Rectal smooth muscle tissue (tissue), 1 donor: ENCODE measurements at regions not wholly inside any gene's neighbourhood (a gene's known extent, or its start where the extent isn't known, plus 50 kb on each side); places are given as distances from the start of the nearest gene placed in this dataset.
"Not testable (repeated sequence)": the region's sequence is repeated elsewhere in the genome, so short reads cannot be mapped to it uniquely, and the experiment has no call there.

Source experiments
- H3K27ac ChIP-seq: one replicate; pipeline ENCODE4 v1.7.0; 2013; ENCODE audit warnings: low read depth, low read length, inconsistent platforms
- H3K27me3 ChIP-seq: one replicate; pipeline ENCODE4 v1.7.0; 2013; ENCODE audit warnings: low read length; ENCODE audit not compliant: control insufficient read depth, insufficient read depth
- H3K36me3 ChIP-seq: one replicate; pipeline ENCODE4 v1.7.0; 2013; ENCODE audit warnings: low read length; ENCODE audit not compliant: control insufficient read depth, insufficient read depth
- H3K4me1 ChIP-seq: one replicate; pipeline ENCODE4 v1.7.0; 2013; ENCODE audit warnings: low read length; ENCODE audit not compliant: control insufficient read depth, insufficient read depth
- H3K4me3 ChIP-seq: one replicate; pipeline ENCODE4 v1.7.0; 2013; ENCODE audit warnings: low read length
- H3K9ac ChIP-seq: one replicate; pipeline ENCODE4 v1.7.0; 2013; ENCODE audit warnings: low read length

DNA sequence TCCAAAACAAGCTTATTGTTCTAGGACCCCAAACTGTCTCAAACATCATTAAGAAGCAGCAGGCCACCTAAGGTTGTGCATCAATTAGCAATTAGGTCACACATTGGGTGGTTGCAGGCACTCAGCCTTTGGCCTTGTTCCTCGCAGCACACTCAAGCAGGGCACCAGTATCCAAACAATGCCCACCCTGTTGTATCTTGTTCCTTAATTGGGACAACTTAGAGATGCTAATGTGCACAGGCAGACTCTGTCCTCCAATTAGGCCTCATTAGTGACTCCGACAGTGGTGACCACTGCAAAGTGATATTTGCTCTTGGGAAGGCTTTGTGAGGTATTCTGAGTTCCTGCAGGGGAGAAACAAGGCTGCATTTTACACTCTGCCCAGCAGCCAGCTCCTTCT, 515.1 kb upstream of the PTBP2 start:
- H3K4me1 ChIP-seq, result no peaks in the 10 kb centered on the region
- H3K36me3 ChIP-seq, result no peaks in the 10 kb centered on the region
- H3K27ac ChIP-seq, result no peak overlapping the region
- no peak overlapping the region for H3K9ac ChIP-seq
- no peaks in the 10 kb centered on the region for H3K27me3 ChIP-seq
- no peak overlapping the region for H3K4me3 ChIP-seq

DNA sequence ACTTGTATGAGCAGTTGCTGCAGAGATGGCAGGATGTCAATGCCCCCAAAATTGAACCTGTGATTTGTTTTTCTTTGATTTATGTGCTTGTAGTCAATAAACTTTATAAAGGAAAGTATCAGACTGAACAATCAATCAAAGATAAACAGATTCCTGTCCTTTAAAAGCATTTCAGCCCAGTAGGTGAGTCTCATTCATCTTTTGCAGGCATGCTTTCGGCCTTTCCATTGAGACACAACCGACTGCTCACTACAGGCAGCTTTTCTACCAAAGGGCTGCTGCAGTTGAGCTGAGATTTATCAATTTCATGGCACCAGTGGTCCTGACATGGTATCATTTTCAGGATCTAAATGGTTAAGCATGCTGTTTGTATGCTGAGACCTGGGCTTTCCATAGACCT, 513.6 kb upstream of the PTBP2 start:
- Histone ChIP-seq H3K4me1 (no peaks in the 10 kb centered on the region), H3K36me3 (no peaks in the 10 kb centered on the region), H3K27me3 (no peaks in the 10 kb centered on the region), H3K9ac (no peak overlapping the region), H3K27ac (no peak overlapping the region), H3K4me3 (no peak overlapping the region)

DNA sequence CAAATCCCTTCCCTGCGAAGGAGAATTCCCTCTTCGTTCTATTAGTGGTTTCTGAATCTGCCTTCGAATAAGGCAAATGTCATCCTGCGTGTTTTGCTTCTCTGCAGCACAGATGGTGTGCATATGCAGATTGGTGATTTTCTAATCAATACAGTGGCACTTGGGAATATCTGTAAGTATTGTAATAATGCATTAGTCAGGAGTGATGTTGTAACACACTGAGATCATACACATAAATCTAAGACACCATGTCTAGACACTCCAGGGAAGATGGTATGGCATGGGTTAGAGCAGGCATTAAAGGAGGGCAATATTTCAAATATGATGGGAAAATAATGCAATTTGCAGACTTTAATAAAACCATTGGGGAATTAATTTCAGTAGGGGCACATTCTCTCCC, 513.2 kb upstream of the PTBP2 start:
- no peak overlapping the region for H3K9ac ChIP-seq

DNA sequence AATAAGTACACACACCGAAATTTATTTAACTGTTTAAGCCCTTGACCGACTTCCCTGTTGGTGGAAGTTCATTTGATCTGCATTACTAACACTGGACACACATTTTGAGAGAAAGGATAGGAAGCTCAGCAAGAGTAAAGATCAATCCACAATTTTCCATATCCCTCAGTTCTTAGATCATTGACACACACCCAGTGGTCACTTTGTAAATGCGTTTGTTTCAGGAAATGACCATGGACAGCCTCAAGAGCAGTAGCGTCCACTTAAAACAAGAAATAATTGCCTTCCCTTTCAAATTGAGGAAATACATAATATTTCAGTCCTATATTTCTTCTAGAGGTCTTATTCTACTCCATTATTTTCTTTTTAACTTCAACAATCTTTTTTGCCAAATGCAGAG, 511.5 kb upstream of the PTBP2 start:
- Histone ChIP-seq H3K27me3 (no peaks in the 10 kb centered on the region), H3K9ac (no peak overlapping the region), H3K36me3 (no peaks in the 10 kb centered on the region), H3K27ac (no peak overlapping the region), H3K4me3 (no peak overlapping the region), H3K4me1 (no peaks in the 10 kb centered on the region)

More for the DNA sequence above, 513.2 kb upstream of the PTBP2 start:
- no peaks in the 10 kb centered on the region for H3K4me1 ChIP-seq
- no peaks in the 10 kb centered on the region for H3K36me3 ChIP-seq
- no peaks in the 10 kb centered on the region for H3K27me3 ChIP-seq
- H3K4me3 ChIP-seq, result no peak overlapping the region
- no peak overlapping the region for H3K27ac ChIP-seq

DNA sequence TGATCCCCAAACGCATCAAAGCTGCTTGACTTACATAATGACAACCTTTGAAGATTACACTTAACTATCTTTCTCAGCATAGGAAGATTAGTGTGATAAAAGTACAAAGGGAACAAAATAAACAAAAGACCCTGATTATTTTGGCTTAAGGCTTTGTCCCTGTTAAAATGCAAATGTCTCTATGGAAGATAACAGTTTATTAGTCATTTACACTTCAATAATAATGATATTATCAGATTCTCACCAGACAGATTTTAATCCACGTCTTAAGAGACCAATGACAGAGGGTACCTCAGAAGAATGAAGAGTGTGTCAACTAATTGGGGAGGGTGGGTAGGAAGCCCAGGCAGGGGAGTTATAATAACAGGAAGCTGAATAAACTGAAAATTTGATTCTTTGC, 510.4 kb upstream of the PTBP2 start:
- H3K4me1 ChIP-seq, result no peaks in the 10 kb centered on the region
- no peaks in the 10 kb centered on the region for H3K36me3 ChIP-seq
- H3K27me3 ChIP-seq, result no peaks in the 10 kb centered on the region
- no peak overlapping the region for H3K9ac ChIP-seq
- H3K27ac ChIP-seq, result no peak overlapping the region
- H3K4me3 ChIP-seq, result no peak overlapping the region

DNA sequence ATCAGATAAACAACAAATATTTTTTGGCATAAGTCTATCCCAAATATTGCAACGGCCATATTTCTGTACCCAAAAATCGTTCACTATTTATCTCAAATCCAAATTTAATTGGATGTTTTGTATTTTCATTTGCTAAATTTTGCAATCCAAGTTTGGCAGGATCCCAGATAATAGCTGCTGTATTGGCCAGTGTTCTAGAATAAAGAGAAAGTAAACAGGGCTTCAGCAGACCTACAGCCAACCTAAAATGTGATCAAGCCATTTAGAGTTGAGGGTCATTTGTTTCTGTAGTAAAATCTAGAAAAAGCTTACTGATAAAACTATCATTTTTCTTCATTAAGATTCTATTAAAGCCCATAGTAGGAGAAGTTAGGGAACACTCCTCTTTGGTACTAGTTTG, 506.6 kb upstream of the PTBP2 start:
- Histone ChIP-seq H3K9ac (no peak overlapping the region), H3K27ac (no peak overlapping the region), H3K4me3 (no peak overlapping the region), H3K36me3 (no peaks in the 10 kb centered on the region), H3K27me3 (no peaks in the 10 kb centered on the region), H3K4me1 (no peaks in the 10 kb centered on the region)

DNA sequence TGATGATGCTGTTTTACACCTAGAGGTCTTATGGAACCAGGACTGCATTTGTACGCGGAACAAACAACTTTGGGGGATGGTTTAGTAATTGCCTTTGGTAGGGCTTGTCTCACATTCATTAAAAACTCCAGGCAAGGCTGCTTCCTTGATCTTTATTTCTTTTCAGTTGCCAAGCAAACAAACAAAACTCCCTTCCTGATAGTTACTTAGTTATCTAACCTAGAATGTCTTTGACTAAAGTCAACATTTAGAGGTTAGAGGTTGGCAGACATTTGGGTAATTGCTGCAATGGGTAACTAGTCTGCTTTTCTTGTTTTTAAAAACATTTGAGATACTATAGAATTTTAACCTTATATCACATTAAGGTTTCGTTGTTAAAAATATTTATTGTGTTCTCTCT, 500.9 kb upstream of the PTBP2 start:
- Histone ChIP-seq H3K36me3 (no peaks in the 10 kb centered on the region), H3K4me3 (no peak overlapping the region), H3K9ac (no peak overlapping the region), H3K4me1 (no peaks in the 10 kb centered on the region), H3K27me3 (no peaks in the 10 kb centered on the region), H3K27ac (no peak overlapping the region)

DNA sequence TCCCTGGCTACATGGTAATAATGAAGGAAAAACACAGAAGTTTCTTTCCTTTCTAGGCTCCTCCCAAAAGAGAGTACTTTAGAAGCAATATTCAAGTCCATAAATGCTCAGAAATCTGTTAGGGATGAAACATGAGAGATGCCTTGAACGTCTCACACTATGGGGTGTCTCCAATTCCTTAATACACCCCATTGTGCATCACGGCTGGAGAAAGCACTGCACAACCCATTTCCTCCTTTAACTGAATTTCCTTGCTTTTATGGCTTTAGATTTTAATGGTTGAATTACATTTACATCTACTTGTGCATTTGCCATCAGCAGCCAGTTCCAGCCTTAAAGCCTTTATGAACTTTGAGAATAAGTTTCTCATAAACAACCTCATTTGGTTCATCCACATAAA, 498.9 kb upstream of the PTBP2 start:
- H3K27me3 ChIP-seq, result no peaks in the 10 kb centered on the region
- no peak overlapping the region for H3K4me3 ChIP-seq
- H3K27ac ChIP-seq, result no peak overlapping the region
- no peak overlapping the region for H3K9ac ChIP-seq
- no peaks in the 10 kb centered on the region for H3K36me3 ChIP-seq
- H3K4me1 ChIP-seq, result no peaks in the 10 kb centered on the region

DNA sequence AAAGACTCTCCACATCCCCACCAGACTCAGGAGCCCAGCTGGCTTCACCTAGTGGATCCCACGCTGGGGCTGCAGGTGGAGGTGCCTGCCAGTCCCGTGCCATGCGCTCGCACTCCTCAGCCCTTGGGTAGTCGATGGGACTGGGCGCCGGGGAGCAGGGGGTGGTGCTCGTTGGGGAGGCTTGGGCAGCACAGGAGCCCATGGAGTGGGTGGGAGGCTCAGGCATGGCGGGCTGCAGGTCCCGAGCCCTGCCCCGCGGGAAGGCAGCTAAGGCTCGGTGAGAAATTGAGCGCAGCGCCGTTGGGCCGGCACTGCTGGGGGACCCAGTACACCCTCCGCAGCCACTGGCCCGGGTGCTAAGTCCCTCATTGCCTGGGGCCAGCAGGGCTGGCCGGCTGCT, 497.4 kb upstream of the PTBP2 start:
- not testable (repeated sequence) for H3K9ac ChIP-seq, H3K27ac ChIP-seq, H3K27me3 ChIP-seq, H3K36me3 ChIP-seq, H3K4me3 ChIP-seq, H3K4me1 ChIP-seq

DNA sequence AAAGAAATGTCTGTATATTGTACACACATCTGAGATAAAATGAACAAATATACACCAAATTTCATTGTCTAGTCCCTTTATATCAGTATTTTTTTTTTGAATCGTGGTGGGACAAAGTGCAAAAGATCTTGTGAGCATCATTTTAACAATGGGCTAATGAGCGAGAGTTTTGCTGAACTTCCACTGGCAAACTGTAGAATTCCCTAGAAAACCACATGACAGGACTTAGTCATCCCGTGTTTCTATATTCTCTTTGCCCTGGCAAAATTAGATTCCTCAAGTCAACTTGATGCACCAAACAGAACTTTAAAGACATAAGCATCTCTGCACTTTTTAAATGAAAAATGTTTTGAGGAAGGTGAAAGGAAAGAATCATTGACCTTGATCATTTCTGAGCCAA, 488.2 kb upstream of the PTBP2 start:
- Histone ChIP-seq H3K4me3 (no peak overlapping the region), H3K36me3 (no peaks in the 10 kb centered on the region), H3K27ac (no peak overlapping the region), H3K27me3 (no peaks in the 10 kb centered on the region), H3K9ac (no peak overlapping the region), H3K4me1 (no peaks in the 10 kb centered on the region)

DNA sequence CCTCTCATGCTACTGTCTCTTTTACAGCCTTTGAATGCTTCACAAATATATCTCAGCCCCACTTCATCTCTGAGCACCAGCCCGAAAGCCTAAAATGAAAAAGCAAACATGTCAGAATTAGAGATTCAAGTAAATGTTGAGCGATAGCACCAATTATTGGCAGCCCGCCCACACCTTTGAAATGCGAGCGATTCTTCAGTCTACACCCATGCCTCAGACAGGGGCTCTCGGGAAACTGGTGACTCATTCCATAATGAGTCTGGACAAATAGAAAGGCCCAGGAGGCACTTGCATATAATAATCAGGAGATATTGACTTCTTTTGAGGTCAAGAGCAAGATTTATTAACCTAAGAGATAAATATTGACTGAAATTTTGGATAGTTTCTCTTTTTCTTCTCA, 487.3 kb upstream of the PTBP2 start:
- no peak overlapping the region for H3K4me3 ChIP-seq
- no peaks in the 10 kb centered on the region for H3K27me3 ChIP-seq
- no peaks in the 10 kb centered on the region for H3K4me1 ChIP-seq
- H3K9ac ChIP-seq, result no peak overlapping the region
- H3K36me3 ChIP-seq, result no peaks in the 10 kb centered on the region
- H3K27ac ChIP-seq, result no peak overlapping the region

DNA sequence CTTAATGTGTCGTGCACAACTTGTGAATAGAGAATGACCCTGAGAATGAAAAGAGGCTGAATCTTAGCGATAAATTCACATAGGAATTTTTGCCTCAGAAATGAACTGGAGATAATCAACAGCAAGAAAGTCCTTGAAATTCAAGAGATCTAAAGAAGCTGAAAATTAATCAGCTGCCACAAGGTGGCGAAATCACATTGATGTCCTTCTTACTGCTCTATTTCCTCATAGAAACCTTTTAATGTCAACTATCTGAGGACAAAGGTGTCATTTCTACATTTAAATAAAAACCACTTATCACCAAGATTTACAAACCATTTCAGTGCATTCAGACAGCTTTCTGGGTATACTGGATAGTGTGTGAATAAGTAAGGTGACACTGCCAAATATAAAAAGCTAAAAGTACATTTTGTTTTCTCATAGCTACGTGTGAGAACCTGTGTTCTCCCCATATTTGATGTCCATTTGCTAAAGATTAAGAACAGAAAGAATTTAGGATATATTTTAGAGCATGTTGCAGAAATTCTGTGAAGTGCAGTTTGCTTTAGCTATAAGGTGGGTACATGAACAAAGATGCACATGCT, 485.3 kb upstream of the PTBP2 start:
- Histone ChIP-seq H3K36me3 (no peaks in the 10 kb centered on the region), H3K4me1 (no peaks in the 10 kb centered on the region), H3K27me3 (no peaks in the 10 kb centered on the region), H3K27ac (no peak overlapping the region), H3K9ac (no peak overlapping the region), H3K4me3 (no peak overlapping the region)

DNA sequence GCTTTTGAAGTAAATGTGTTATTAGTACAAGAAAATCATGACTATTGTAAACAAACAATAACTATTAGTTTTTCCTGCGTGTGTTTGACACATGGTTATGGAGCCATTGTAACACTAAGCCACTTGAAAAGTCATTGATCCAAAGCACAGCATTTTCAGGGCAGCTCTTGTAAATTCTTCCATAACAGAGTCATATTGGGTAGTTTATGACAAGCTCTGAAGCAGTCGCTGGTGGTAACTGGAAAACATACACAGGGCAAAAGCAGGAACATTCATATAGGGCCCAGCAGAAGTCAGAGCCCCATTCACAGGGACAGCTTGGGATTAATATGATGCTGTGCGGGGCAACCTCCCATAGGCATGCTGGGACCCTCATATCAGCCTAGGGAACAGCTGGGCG, 483.2 kb upstream of the PTBP2 start:
- no peaks in the 10 kb centered on the region for H3K36me3 ChIP-seq
- H3K27ac ChIP-seq, result no peak overlapping the region
- no peak overlapping the region for H3K4me3 ChIP-seq
- no peaks in the 10 kb centered on the region for H3K27me3 ChIP-seq
- no peak overlapping the region for H3K9ac ChIP-seq
- no peaks in the 10 kb centered on the region for H3K4me1 ChIP-seq
